ENCODE measurements at regions not wholly inside any gene's neighbourhood (a gene's known extent, or its start where the extent isn't known, plus 50 kb on each side); places are given as distances from the start of the nearest gene placed in this dataset.

DNA sequence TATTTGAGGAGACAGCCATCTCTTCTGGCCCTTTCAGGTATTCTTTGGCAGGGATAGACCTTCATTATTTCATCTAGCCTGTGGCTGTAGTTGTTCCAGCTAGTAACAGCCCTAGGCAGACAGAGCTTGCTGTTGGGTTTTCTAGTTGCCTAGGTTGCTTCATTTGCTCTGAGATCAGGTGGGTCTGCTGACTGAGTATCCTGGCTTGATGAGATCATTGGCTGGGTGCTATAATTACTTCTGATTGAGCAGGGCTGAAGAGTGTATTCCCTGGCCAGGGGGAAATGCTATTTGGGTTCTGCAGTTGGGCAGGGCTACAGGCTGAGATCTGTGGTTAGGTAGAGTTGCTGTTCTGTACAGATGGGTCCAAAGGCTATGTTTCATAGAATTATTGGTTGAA lies 456.1 kb downstream of the PSAT1 start:
- no peak for TF ChIP-seq POLR2A (IDR thresholded peaks at IDR 0.05)
- TF ChIP-seq, protein P1, sequence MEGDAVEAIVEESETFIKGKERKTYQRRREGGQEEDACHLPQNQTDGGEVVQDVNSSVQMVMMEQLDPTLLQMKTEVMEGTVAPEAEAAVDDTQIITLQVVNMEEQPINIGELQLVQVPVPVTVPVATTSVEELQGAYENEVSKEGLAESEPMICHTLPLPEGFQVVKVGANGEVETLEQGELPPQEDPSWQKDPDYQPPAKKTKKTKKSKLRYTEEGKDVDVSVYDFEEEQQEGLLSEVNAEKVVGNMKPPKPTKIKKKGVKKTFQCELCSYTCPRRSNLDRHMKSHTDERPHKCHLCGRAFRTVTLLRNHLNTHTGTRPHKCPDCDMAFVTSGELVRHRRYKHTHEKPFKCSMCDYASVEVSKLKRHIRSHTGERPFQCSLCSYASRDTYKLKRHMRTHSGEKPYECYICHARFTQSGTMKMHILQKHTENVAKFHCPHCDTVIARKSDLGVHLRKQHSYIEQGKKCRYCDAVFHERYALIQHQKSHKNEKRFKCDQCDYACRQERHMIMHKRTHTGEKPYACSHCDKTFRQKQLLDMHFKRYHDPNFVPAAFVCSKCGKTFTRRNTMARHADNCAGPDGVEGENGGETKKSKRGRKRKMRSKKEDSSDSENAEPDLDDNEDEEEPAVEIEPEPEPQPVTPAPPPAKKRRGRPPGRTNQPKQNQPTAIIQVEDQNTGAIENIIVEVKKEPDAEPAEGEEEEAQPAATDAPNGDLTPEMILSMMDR (IDR thresholded peaks at IDR 0.05): no peak
